ENCODE measurements at regions not wholly inside any gene's neighbourhood (a gene's known extent, or its start where the extent isn't known, plus 50 kb on each side); places are given as distances from the start of the nearest gene placed in this dataset.

DNA sequence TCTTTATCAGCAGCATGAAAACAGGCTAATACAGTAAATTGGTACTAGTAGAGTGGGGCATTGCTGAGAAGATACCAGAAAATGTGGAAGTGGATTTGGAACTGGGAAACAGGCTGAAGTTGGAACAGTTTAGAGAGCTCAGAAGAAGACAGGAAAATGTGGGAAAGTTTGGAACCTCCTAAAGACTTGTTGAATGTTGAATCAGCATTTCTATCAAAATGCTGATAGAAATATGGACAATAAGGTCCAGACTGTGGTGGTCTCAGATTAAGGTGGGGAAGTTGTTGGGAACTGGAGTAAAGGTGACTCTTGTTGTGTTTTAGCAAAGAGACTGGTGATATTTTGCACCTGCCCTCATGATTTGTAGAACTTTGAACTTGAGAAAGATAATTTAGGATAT, 231.2 kb upstream of the KCND2 start:
- TF ChIP-seq, protein P1, sequence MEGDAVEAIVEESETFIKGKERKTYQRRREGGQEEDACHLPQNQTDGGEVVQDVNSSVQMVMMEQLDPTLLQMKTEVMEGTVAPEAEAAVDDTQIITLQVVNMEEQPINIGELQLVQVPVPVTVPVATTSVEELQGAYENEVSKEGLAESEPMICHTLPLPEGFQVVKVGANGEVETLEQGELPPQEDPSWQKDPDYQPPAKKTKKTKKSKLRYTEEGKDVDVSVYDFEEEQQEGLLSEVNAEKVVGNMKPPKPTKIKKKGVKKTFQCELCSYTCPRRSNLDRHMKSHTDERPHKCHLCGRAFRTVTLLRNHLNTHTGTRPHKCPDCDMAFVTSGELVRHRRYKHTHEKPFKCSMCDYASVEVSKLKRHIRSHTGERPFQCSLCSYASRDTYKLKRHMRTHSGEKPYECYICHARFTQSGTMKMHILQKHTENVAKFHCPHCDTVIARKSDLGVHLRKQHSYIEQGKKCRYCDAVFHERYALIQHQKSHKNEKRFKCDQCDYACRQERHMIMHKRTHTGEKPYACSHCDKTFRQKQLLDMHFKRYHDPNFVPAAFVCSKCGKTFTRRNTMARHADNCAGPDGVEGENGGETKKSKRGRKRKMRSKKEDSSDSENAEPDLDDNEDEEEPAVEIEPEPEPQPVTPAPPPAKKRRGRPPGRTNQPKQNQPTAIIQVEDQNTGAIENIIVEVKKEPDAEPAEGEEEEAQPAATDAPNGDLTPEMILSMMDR (IDR thresholded peaks at IDR 0.05; ENCODE audit: low read length, missing control alignments): no peak
- no peak for DNase-seq (ENCODE audit: low read depth)

DNA sequence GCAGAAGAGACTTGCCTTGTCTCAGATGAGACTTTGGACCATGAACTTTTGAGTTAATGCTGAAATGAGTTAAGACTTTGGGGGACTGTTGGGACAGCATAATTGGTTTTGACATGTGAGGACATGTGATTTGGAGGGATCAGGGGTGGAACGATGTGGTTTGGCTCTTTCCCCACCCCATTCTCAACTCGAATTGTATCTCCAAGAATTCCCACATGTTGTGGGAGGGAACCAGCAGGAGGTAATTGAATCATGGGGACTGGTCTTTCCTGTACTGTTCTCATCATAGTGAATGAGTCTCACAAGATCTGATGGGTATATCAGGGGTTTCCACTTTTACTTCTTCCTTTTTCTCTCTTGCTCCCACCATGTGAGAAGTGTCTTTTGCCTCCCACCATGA, 229.7 kb upstream of the KCND2 start:
- TF ChIP-seq, protein P1 (IDR thresholded peaks at IDR 0.05; ENCODE audit: low read length, missing control alignments): no peak

More for the DNA sequence above, 231.2 kb upstream of the KCND2 start:
- no peak overlapping the region for H3K4me3 ChIP-seq (replicated peaks; ENCODE audit: low read depth, low read length)

DNA sequence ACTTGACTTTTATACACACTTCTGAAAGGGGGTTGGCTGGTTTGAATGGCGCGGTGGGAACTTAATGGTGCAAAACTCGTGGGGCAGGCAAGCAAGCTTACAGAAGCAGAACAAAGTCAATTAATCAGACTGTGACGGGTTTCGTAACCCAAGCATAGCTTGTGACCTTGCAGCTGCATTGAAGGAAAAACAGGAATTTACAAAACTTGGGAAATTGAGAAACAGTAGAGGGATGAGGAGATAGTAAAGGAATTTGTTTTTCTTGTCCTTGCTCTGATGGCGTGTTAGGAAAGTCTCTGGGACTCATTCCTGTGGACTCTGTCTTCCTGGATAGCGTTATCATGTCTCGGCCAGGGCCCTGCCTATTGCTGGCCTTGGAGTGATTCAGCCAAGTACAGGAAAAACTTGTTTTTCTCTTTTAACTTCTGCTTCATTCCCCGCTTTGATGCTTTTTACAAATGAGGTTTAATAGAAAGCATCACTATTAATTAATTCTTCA, 220.0 kb upstream of the KCND2 start:
- peak; percentile 97 for DNase-seq (ENCODE audit: low read depth)
- TF ChIP-seq, protein P1 (IDR thresholded peaks at IDR 0.05; ENCODE audit: low read length, missing control alignments): no peak
- H3K4me3 ChIP-seq (replicated peaks; ENCODE audit: low read depth, low read length): no peak overlapping the region

More for the DNA sequence above, 229.7 kb upstream of the KCND2 start:
- no peak overlapping the region for H3K4me3 ChIP-seq (replicated peaks; ENCODE audit: low read depth, low read length)
- no peak for DNase-seq (ENCODE audit: low read depth)

DNA sequence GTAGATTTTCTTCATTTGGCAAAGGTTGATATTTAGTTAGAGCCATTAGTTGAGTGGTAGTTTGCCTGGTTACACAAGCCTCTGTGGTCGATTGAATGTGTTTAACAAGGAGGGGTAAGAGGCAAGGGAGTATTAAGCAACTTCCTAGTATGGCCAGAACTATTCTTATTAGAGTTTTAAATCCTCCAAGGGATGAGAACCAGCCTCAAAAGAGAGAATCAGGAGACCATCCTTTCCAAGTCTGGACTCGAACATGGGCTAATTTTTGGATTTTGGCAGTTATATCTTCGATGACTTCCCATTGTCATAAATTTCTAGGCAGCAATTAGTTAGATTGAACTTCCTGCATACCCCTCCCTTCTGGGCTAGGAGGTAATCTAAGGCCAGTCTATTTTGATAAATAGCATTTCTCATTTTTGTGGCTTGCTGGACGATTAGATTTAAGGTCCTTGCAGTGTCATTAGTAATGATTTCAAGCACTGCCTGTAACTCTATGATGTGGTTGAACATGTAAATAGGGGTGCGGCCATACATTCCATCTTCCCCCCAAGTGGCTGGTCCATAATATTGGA, 219.5 kb upstream of the KCND2 start:
- DNase-seq (ENCODE audit: low read depth): peak; percentile 83
- TF ChIP-seq, protein P1 (IDR thresholded peaks at IDR 0.05; ENCODE audit: low read length, missing control alignments): no peak
- H3K4me3 ChIP-seq (replicated peaks; ENCODE audit: low read depth, low read length): no peak overlapping the region

DNA sequence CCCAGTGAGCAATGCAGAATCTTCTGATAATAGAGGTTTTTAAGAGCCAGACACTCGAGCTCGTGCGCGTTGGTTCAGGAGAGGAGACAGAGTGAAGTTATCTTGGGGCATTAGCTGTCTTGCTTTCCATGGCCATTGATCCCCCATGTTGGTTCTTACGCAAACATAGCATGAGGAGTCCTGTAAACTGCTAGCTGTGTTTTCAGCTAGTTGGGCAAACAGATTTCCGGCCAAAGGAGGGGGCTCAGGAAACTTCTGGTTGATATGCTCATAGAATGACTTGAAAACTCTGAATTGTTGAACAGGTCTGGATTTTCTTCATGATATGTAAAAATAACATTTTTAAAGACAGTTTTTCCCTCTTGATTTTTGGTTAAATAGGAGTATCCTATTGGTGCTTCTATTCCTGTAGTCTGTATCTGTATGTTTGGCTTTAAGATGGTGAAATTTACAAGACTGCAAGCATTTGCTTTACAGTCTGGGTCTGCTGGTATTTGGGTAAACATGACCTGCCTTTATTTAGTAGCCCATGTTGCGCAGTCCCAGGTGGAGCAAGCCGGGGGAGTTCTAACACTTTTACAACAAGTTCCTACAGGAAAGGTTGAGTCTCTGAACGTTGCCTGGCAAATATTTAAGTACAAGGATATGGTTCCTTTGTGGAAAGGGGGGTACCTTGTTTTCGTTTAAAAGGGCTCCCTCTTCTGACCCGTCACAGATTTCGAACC, 218.4 kb upstream of the KCND2 start:
- no peak overlapping the region for H3K4me3 ChIP-seq (replicated peaks; ENCODE audit: low read depth, low read length)
- TF ChIP-seq, protein P1 (IDR thresholded peaks at IDR 0.05; ENCODE audit: low read length, missing control alignments): no peak
- no peak for DNase-seq (ENCODE audit: low read depth)

DNA sequence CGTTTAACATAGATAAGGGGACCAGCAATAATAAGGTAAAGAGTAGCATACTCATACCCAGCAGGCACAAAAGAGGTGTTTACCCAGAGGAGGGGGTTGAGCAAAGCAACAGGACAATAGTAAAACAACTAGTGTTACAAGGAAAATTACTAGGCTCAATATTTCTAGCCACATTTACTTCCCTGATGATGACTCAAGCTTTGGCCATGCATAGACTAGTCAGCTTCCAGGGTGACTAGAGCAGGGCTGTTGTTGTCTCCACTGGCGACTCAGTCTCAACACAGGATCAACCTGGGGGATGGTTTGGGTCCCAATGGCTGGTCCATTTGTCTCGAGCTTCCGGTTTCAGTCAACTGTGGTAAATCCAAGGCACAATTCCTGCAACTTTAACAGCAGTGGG, 217.7 kb upstream of the KCND2 start:
- DNase-seq (ENCODE audit: low read depth): peak; percentile 64
- no peak overlapping the region for H3K4me3 ChIP-seq (replicated peaks; ENCODE audit: low read depth, low read length)
- TF ChIP-seq, protein P1 (IDR thresholded peaks at IDR 0.05; ENCODE audit: low read length, missing control alignments): no peak
